ENCODE measurements at regions not wholly inside any gene's neighbourhood (a gene's known extent, or its start where the extent isn't known, plus 50 kb on each side); places are given as distances from the start of the nearest gene placed in this dataset.

DNA sequence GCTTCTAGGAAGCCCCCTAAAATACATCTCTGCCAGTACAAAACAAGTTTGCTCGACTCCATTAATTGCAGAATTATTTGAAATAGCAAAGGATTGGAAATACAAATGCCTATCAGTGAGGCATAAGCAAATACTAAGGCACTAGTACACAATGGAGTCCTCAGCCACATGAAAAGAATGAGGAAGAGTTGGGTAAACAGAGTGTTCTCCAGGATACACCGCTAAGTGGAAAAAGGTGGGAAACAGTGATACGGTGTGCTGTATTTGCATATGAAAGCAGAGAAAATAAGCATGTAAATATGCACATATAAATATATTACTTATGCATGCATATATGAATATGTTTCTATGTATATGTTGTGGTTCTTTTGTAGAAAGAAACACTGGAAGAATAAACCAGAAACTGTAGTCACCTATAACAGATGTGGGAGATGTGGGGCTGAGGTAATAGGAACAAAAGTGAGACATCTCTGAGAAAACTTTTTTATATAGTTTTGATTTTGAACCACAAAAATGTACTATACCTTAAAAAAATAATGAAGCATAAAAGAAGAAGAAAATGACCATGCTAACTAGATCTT is 143.4 kb upstream of the MYLIP start:
- CTCF ChIA-PET, result no interaction called here
- DNase-seq (ENCODE audit: extremely low spot score), result no peak
- POLR2A ChIA-PET, result no interaction called here
- TF ChIP-seq SP1 (IDR thresholded peaks at IDR 0.05), result no peak
- TF ChIP-seq FOXA1 (IDR thresholded peaks at IDR 0.05), result no peak
- TF ChIP-seq LEF1 (IDR thresholded peaks at IDR 0.05; ENCODE audit: borderline replicate concordance), result no peak
- no peak for TF ChIP-seq NFRKB (IDR thresholded peaks at IDR 0.05)
- TF ChIP-seq SUZ12 (IDR thresholded peaks at IDR 0.05), result no peak
- no peak for TF ChIP-seq CTBP1 (IDR thresholded peaks at IDR 0.05; ENCODE audit: borderline replicate concordance)
- no peak for TF ChIP-seq L3MBTL2 (conservative IDR thresholded peaks at IDR 0.05)

DNA sequence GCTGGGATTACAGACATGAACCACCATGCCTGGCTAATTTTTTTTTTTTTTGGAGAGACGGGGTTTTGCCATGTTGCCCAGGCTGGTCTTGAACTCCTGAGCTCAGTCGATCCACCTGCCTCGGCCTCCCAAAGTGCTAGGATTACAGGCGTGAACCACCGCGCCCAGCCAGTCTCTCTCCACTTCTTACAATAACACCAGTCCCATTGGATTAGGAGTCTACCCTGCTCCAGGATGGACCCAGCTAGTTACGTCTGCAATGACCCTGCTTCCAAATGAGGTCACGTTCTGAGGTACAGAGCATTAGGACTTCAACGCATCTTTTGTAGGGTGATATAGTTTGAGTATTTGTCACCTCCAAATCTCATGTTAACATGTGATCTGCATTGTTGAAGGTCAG is 146.9 kb upstream of the MYLIP start:
- ChIA-PET CTCF (no interaction called here), POLR2A (no interaction called here)
- DNase-seq (ENCODE audit: extremely low spot score), result no peak
- no peak for TF ChIP-seq ZNF384 (IDR thresholded peaks at IDR 0.05)
- no peak for TF ChIP-seq PKNOX1 (IDR thresholded peaks at IDR 0.05)
- no peak for TF ChIP-seq CTBP1 (IDR thresholded peaks at IDR 0.05; ENCODE audit: borderline replicate concordance)
- no peak for TF ChIP-seq HDGF (IDR thresholded peaks at IDR 0.05; ENCODE audit: borderline replicate concordance)
- no peak for TF ChIP-seq NFRKB (IDR thresholded peaks at IDR 0.05)
- no peak for TF ChIP-seq LEF1 (IDR thresholded peaks at IDR 0.05; ENCODE audit: borderline replicate concordance)
- TF ChIP-seq FOXK2 (IDR thresholded peaks at IDR 0.05), result no peak
- no peak for TF ChIP-seq L3MBTL2 (conservative IDR thresholded peaks at IDR 0.05)

DNA sequence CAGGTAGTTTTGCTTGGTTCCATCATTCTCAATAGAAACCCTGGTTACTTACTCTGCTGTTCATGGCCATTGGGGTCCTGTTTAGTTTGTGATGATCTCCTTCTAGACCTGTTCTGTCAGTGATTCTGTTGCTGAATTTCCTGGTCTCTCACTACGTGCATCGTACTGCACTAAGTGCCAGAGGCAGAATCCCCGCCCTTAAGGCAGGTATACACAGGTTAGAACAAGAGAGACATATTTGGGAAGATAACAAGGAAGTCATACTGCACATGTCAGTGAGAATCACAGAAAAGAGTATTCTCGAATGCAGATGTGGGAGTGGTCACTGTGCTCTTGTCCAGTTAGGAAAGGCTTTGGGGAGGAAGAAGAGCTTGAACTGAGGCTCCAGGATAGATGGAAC is 148.1 kb upstream of the MYLIP start:
- DNase-seq (ENCODE audit: extremely low spot score), result no peak
- ChIA-PET POLR2A (no interaction called here), CTCF (no interaction called here)
- TF ChIP-seq PKNOX1 (IDR thresholded peaks at IDR 0.05), result no peak
- TF ChIP-seq FOXA1 (IDR thresholded peaks at IDR 0.05), result no peak
- TF ChIP-seq FOXM1 (IDR thresholded peaks at IDR 0.05; ENCODE audit: borderline replicate concordance), result no peak
- no peak for TF ChIP-seq ZNF384 (IDR thresholded peaks at IDR 0.05)
- no peak for TF ChIP-seq ARNT (IDR thresholded peaks at IDR 0.05)
- no peak for TF ChIP-seq BHLHE40 (IDR thresholded peaks at IDR 0.05; ENCODE audit: borderline replicate concordance)
- no peak for TF ChIP-seq ELF4 (IDR thresholded peaks at IDR 0.05)
- no peak for TF ChIP-seq HDGF (IDR thresholded peaks at IDR 0.05; ENCODE audit: borderline replicate concordance)
- no peak for TF ChIP-seq SP1 (IDR thresholded peaks at IDR 0.05)
- no peak for TF ChIP-seq SUZ12 (IDR thresholded peaks at IDR 0.05)

DNA sequence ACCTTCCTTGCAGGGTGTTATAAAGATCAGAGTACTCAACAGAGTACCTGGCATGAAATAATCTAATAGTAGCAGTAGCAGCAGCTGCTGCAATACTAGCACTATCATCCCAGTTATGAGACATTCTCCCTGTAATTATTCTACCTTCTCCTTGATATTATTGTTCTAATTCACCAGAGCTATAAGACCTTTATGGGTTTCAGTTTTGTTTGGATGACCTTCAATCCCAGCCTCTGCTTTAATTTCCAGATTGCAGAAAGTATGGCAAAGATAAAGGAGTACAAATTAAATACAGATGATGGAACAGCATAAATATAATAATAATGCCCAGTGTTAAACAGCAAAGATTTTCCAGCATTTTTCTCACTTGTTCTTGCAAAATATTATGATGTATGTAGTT is 150.5 kb upstream of the MYLIP start:
- TF ChIP-seq PKNOX1 (IDR thresholded peaks at IDR 0.05) (no peak), SP1 (IDR thresholded peaks at IDR 0.05) (no peak), ARNT (IDR thresholded peaks at IDR 0.05) (no peak), HDGF (IDR thresholded peaks at IDR 0.05; ENCODE audit: borderline replicate concordance) (no peak), ZNF384 (IDR thresholded peaks at IDR 0.05) (no peak), FOXA1 (IDR thresholded peaks at IDR 0.05) (no peak), LEF1 (IDR thresholded peaks at IDR 0.05; ENCODE audit: borderline replicate concordance) (no peak), FOXM1 (IDR thresholded peaks at IDR 0.05; ENCODE audit: borderline replicate concordance) (no peak), TARDBP (IDR thresholded peaks at IDR 0.05) (no peak), ELF4 (IDR thresholded peaks at IDR 0.05) (no peak), SUZ12 (IDR thresholded peaks at IDR 0.05) (no peak), NFRKB (IDR thresholded peaks at IDR 0.05) (no peak), L3MBTL2 (conservative IDR thresholded peaks at IDR 0.05) (no peak), BHLHE40 (IDR thresholded peaks at IDR 0.05; ENCODE audit: borderline replicate concordance) (no peak), CTBP1 (IDR thresholded peaks at IDR 0.05; ENCODE audit: borderline replicate concordance) (no peak)
- CTCF ChIA-PET, result no interaction called here
- POLR2A ChIA-PET, result no interaction called here
- no peak for DNase-seq (ENCODE audit: extremely low spot score)

GRCh38 chr6:15977050-15977449 is 151.8 kb upstream of the MYLIP start:
- TF ChIP-seq ELF4 (IDR thresholded peaks at IDR 0.05) (no peak), ZNF384 (IDR thresholded peaks at IDR 0.05) (no peak), HDGF (IDR thresholded peaks at IDR 0.05; ENCODE audit: borderline replicate concordance) (no peak), CTBP1 (IDR thresholded peaks at IDR 0.05; ENCODE audit: borderline replicate concordance) (no peak), BHLHE40 (IDR thresholded peaks at IDR 0.05; ENCODE audit: borderline replicate concordance) (no peak), TARDBP (IDR thresholded peaks at IDR 0.05) (no peak), SP1 (IDR thresholded peaks at IDR 0.05) (no peak), L3MBTL2 (conservative IDR thresholded peaks at IDR 0.05) (no peak), FOXK2 (IDR thresholded peaks at IDR 0.05) (no peak), ARNT (IDR thresholded peaks at IDR 0.05) (no peak), SUZ12 (IDR thresholded peaks at IDR 0.05) (no peak), PKNOX1 (IDR thresholded peaks at IDR 0.05) (no peak), NFRKB (IDR thresholded peaks at IDR 0.05) (no peak), FOXM1 (IDR thresholded peaks at IDR 0.05; ENCODE audit: borderline replicate concordance) (no peak), LEF1 (IDR thresholded peaks at IDR 0.05; ENCODE audit: borderline replicate concordance) (no peak), FOXA1 (IDR thresholded peaks at IDR 0.05) (no peak)
- CTCF ChIA-PET, result no interaction called here
- DNase-seq (ENCODE audit: extremely low spot score), result no peak
- POLR2A ChIA-PET, result no interaction called here

- ChIA-PET POLR2A (no interaction called here), CTCF (no interaction called here)
- TF ChIP-seq CTBP1 (IDR thresholded peaks at IDR 0.05; ENCODE audit: borderline replicate concordance), result no peak
- TF ChIP-seq TARDBP (IDR thresholded peaks at IDR 0.05), result no peak
- TF ChIP-seq FOXA1 (IDR thresholded peaks at IDR 0.05), result no peak
- no peak for TF ChIP-seq ZNF384 (IDR thresholded peaks at IDR 0.05)
- TF ChIP-seq NFRKB (IDR thresholded peaks at IDR 0.05), result no peak
- TF ChIP-seq SP1 (IDR thresholded peaks at IDR 0.05), result no peak
- TF ChIP-seq PKNOX1 (IDR thresholded peaks at IDR 0.05), result no peak
- no peak for TF ChIP-seq FOXK2 (IDR thresholded peaks at IDR 0.05)
- no peak for TF ChIP-seq L3MBTL2 (conservative IDR thresholded peaks at IDR 0.05)
- TF ChIP-seq SUZ12 (IDR thresholded peaks at IDR 0.05), result no peak
- TF ChIP-seq ARNT (IDR thresholded peaks at IDR 0.05), result no peak
- TF ChIP-seq ELF4 (IDR thresholded peaks at IDR 0.05), result no peak
- no peak for TF ChIP-seq HDGF (IDR thresholded peaks at IDR 0.05; ENCODE audit: borderline replicate concordance)
- no peak for TF ChIP-seq LEF1 (IDR thresholded peaks at IDR 0.05; ENCODE audit: borderline replicate concordance)
- DNase-seq (ENCODE audit: extremely low spot score), result no peak
Observed at GRCh38 chr6:15974817-15975216, 154.1 kb upstream of the MYLIP start.

Data from HEK293T (cell line).